ENCODE measurements at regions not wholly inside any gene's neighbourhood (a gene's known extent, or its start where the extent isn't known, plus 50 kb on each side); places are given as distances from the start of the nearest gene placed in this dataset.

GRCh38 chr5:62956597-62956996, 378.0 kb downstream of the LRRC70 start:
- POLR2A ChIA-PET = no interaction called here
- no peak for DNase-seq (ENCODE audit: extremely low read depth in 1 of 4, low spot score in 3 of 4)
- TF ChIP-seq FOXA3 (CRISPR knock-in tag; conservative IDR thresholded peaks at IDR 0.05 in 1 of 2, IDR thresholded peaks at IDR 0.05 in 1 of 2) = no peak
- no peak for TF ChIP-seq FUS (optimal IDR thresholded peaks at IDR 0.05; ENCODE audit: low read depth, low read length)
- TF ChIP-seq ELK3 (CRISPR knock-in tag; IDR thresholded peaks at IDR 0.05) = no peak
- TF ChIP-seq, protein P1, sequence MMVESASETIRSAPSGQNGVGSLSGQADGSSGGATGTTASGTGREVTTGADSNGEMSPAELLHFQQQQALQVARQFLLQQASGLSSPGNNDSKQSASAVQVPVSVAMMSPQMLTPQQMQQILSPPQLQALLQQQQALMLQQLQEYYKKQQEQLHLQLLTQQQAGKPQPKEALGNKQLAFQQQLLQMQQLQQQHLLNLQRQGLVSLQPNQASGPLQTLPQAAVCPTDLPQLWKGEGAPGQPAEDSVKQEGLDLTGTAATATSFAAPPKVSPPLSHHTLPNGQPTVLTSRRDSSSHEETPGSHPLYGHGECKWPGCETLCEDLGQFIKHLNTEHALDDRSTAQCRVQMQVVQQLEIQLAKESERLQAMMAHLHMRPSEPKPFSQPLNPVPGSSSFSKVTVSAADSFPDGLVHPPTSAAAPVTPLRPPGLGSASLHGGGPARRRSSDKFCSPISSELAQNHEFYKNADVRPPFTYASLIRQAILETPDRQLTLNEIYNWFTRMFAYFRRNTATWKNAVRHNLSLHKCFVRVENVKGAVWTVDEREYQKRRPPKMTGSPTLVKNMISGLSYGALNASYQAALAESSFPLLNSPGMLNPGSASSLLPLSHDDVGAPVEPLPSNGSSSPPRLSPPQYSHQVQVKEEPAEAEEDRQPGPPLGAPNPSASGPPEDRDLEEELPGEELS (CRISPR knock-in tag; IDR thresholded peaks at IDR 0.05; ENCODE audit: borderline replicate concordance) = no peak
- TF ChIP-seq ZNF384 (IDR thresholded peaks at IDR 0.05; ENCODE audit: low read depth, low read length) = no peak
- TF ChIP-seq PCBP1 (IDR thresholded peaks at IDR 0.05; ENCODE audit: low read depth, low read length, poor library complexity, severe bottlenecking) = no peak
- TF ChIP-seq BRCA1 (IDR thresholded peaks at IDR 0.05) = no peak
- no peak for TF ChIP-seq BRCA1 (CRISPR knock-in tag; IDR thresholded peaks at IDR 0.05)
- no peak for TF ChIP-seq EWSR1 (IDR thresholded peaks at IDR 0.05; ENCODE audit: borderline replicate concordance, low read depth, partially characterized antibody)
- TF ChIP-seq E2F4 (CRISPR knock-in tag; IDR thresholded peaks at IDR 0.05; ENCODE audit: low read depth) = no peak
- TF ChIP-seq ZNF518B (CRISPR knock-in tag; IDR thresholded peaks at IDR 0.05) = no peak
- no peak for TF ChIP-seq NUFIP1 (IDR thresholded peaks at IDR 0.05; ENCODE audit: partially characterized antibody)
- TF ChIP-seq, protein P2, sequence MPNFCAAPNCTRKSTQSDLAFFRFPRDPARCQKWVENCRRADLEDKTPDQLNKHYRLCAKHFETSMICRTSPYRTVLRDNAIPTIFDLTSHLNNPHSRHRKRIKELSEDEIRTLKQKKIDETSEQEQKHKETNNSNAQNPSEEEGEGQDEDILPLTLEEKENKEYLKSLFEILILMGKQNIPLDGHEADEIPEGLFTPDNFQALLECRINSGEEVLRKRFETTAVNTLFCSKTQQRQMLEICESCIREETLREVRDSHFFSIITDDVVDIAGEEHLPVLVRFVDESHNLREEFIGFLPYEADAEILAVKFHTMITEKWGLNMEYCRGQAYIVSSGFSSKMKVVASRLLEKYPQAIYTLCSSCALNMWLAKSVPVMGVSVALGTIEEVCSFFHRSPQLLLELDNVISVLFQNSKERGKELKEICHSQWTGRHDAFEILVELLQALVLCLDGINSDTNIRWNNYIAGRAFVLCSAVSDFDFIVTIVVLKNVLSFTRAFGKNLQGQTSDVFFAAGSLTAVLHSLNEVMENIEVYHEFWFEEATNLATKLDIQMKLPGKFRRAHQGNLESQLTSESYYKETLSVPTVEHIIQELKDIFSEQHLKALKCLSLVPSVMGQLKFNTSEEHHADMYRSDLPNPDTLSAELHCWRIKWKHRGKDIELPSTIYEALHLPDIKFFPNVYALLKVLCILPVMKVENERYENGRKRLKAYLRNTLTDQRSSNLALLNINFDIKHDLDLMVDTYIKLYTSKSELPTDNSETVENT (CRISPR knock-in tag; IDR thresholded peaks at IDR 0.05) = no peak

More at GRCh38 chr5:62956597-62956996, 378.0 kb downstream of the LRRC70 start:
- intact Hi-C loops (cut with micrococcal nuclease) (no loop called here), in situ Hi-C loops (cut with MboI) (no loop called here)
- Histone ChIP-seq H2AFZ (ENCODE audit: low read depth, low read length) (no peak overlapping the region), H3K4me2 (ENCODE audit: insufficient read depth, low read length) (no peak overlapping the region), H3K9me1 (ENCODE audit: control insufficient read depth, insufficient read depth, low read length) (no peaks in the 10 kb centered on the region), H4K20me1 (replicated peaks; ENCODE audit: control insufficient read depth, insufficient read depth, low read length) (no peaks in the 10 kb centered on the region), H3K36me3 (ENCODE audit: control insufficient read depth, insufficient read depth, low read length) (no peaks in the 10 kb centered on the region), H3K9ac (ENCODE audit: insufficient read depth in 1 of 2, low read depth in 2 of 2, low read length in 2 of 2) (no peak overlapping the region), H3K9me3 (replicated peaks; ENCODE audit: control insufficient read depth, insufficient read depth, low read depth, low read length) (no peaks in the 10 kb centered on the region; the same call in 1 of the 2 replicates), H3K27me3 (ENCODE audit: control insufficient read depth in 2 of 2, insufficient read depth in 2 of 2, low read length in 2 of 2) (no peaks in the 10 kb centered on the region), H3K4me1 (replicated peaks in 1 of 2; ENCODE audit: control insufficient read depth in 2 of 2, insufficient read depth in 2 of 2, low read length in 2 of 2) (no peaks in the 10 kb centered on the region), H3K4me3 (no peak overlapping the region), H3K27ac (ENCODE audit: extremely low read depth, low read depth, low read length) (no peak overlapping the region), H3K79me2 (ENCODE audit: control insufficient read depth, insufficient read depth, low read length) (no peaks in the 10 kb centered on the region)
- FAIRE-seq (no peak), ATAC-seq (no peak)
- CTCF ChIA-PET (ENCODE audit: low intra/inter-chr PET ratio) = no interaction called here
- 3% methylated on average over 2 of the region's 2 CpGs for WGBS (ENCODE audit: insufficient coverage, low coverage, missing lambda C conversion rate)
- no TSS peak for BruUV-seq (replicated peaks)

Data from K562 (cell line).